Upper lobe of left lung (tissue), 4 donors: ENCODE measurements at regions not wholly inside any gene's neighbourhood (a gene's known extent, or its start where the extent isn't known, plus 50 kb on each side); places are given as distances from the start of the nearest gene placed in this dataset.

Experiments used
- CTCF ChIP-seq, 6 experiments: fragments of 450-650 bp in 4 of 6; fragments of 200-600 bp in 2 of 6; sonication (generic) in 2 of 6; IDR thresholded peaks; one replicate each; pipeline ENCODE4 v1.5.1; 2016 to 2019; ENCODE audit warnings: antibody characterized with exemption in 6 of 6
- EP300 ChIP-seq, 4 donors: sonication (generic); formaldehyde crosslinking; IDR thresholded peaks; one replicate each; pipeline ENCODE4 v1.5.1; 2017; ENCODE audit warnings: antibody characterized with exemption in 4 of 4, control low read depth in 2 of 4
- POLR2A ChIP-seq, 4 donors: fragments of 450-650 bp; IDR thresholded peaks; one replicate each; pipeline ENCODE4 v1.5.1; 2016 to 2017; ENCODE audit warnings: antibody characterized with exemption in 4 of 4, mild to moderate bottlenecking in 2 of 4
- POLR2AphosphoS5 ChIP-seq, 2 donors: sonication (generic); formaldehyde crosslinking; IDR thresholded peaks; one replicate each; pipeline ENCODE4 v1.5.1; 2017; ENCODE audit warnings: antibody characterized with exemption in 2 of 2

GRCh38 chr15:72915843-72916242, 132.3 kb upstream of the ADPGK start:
- TF ChIP-seq CTCF (IDR thresholded peaks at IDR 0.05) (no peak), POLR2AphosphoS5 (IDR thresholded peaks at IDR 0.05) (no peak), POLR2A (IDR thresholded peaks at IDR 0.05) (no peak), EP300 (IDR thresholded peaks at IDR 0.05) (no peak)
